ENCODE measurements at regions not wholly inside any gene's neighbourhood (a gene's known extent, or its start where the extent isn't known, plus 50 kb on each side); places are given as distances from the start of the nearest gene placed in this dataset.
"Not testable (repeated sequence)": the region's sequence is repeated elsewhere in the genome, so short reads cannot be mapped to it uniquely, and the experiment has no call there.

DNA sequence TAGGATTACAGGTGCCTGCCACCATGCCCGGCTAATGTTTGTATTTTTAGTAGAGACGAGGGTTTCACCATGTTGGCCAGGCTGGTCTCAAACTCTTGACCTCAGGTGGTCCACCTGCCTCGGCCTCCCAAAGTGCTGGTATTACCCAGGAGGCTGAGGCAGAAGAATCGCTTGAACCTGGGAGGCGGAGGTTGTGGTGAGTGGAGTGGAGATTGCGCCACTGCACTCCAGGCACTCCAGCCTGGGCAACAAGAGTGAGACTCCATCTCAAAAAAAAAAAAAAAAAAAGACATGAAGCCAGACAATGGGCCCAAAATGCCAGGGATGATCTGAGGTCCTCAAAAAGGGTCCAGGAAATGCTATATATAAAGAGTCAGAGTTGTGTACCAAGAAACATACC, 392.9 kb downstream of the SEC14L1 start:
- not testable (repeated sequence) for FAIRE-seq

DNA sequence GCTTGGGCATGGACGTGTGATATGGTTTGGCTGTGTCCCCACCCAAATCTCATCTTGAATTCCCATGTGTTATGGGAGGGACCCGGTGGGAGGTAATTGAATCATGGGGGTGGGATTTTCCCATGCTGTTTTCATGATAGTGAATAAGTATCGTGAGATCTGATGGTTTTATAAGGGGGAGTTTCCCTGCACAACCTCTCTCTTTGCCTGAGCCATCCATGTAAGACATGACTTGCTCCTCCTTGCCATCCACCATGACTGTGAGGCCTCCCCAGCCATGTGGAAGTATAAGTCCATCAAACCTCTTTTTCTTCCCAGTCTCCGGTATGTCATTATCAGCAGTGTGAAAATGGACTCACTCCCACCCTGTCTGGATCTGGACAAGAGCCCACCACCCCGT, 393.4 kb downstream of the SEC14L1 start:
- FAIRE-seq, result no peak

DNA sequence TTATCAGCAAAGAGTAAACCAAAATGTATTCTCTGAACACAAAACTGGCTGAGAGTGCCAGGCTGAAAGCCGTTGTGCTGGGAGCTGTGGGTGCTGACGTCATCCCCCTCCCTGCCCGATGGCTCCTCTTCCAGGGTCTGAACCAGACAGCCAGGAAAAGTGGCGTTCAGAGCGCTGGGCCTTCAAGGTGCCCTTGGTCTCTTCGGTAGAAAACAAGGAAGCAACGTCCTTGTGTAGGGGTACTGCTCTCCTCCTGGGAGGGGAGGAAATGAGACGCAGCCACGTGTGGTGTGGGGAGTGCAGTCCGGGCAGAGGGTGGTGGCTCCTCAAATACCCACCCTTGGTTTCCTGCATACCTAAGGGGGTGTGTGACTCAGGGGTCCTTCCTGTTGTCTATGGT, 394.7 kb downstream of the SEC14L1 start:
- FAIRE-seq, result no peak

DNA sequence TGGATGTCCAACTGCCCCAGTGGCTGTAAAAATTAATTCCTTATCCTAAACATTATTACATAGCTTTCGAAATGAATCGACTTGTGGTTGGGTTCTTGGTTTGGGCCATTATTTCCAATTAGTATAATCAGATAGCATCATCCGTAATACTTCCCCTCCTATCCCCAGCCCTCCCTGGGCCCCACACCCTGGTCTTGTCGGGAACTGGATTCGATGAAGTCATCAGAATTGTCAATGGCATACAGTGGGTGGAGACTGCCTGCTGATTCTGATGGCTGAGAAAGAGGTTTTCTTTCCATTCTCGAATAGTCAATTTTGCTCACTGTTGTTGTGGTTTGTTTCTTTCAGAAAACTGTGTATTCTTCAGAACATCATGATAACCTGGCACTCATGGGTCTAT, 395.1 kb downstream of the SEC14L1 start:
- FAIRE-seq, result no peak

DNA sequence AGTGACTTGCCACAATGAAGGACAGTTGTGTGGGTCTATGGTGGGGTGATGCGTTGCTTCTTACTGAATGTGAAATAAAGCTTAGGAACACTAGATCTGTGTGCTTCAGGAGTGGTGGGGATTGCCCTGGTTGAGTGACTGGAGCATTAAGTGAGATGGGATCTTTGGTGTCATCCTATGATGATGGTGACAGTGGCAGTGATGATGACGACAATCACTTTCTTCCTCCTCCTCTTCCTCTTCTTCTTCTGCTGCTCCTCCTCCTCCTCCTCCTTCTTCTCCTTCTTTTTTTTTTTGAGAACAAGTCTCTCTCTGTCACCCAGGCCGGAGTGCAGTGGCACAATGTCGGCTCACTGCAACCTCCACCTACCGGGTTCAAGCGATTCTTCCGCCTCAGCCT, 396.8 kb downstream of the SEC14L1 start:
- FAIRE-seq, result no peak

DNA sequence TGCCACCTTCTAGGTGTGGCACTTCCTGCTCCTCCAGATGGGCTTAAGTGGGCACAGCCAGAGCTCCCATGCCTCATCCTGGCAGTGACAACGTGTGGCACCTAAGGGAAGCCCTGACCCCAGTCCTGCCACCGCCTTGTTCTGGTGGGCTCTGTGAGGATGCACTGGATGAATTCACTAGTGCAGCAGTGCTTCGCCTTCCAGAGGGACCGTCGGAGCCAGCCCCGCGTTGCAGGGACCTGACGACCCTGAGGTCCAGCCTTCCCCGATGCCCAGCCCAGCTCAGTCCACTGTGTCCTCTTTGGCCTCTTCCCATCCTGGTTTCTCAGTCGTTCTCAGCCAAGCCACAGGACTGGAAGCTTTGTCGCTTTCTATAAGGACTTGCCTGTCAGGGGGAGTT, 399.8 kb downstream of the SEC14L1 start:
- FAIRE-seq, result no peak

DNA sequence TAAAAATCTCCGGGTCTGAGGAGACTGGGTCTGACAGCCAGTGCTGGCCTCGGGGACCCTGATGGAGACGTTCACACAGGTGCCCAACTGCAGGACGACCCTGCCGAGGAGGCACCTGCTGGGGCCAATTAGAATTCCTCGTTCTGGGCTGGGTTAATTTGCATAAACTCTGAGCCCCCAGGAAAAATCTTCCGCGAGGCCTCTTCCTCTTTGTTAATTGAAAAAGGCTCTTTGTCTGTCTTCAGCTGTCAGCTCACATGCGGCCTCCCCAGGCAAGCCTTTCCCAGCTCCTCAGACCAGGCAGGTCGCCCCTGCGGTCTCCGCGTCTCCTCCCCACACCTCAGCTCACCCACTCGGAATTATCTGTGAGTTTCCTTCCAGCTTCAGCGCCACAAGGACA, 400.2 kb downstream of the SEC14L1 start:
- no peak for FAIRE-seq

DNA sequence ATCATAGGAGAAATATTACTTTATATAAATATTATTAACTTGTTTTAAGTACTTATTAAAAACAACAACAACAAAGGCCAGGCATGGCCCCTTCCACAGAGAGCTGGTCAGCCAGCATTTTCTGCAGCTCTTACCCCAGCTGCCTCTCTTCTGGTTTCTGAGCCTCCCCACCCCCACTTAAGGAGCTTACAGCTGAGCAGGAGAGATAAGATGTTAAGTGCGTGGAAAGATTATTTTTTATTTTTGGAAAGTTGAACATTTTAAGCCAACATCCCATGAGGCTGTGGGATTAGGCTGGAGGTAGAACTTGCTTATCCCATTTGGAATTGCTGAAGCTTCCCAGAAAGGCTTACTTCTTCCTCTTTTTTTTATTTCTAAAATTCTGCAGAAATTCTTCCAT, 401.2 kb downstream of the SEC14L1 start:
- FAIRE-seq, result no peak

DNA sequence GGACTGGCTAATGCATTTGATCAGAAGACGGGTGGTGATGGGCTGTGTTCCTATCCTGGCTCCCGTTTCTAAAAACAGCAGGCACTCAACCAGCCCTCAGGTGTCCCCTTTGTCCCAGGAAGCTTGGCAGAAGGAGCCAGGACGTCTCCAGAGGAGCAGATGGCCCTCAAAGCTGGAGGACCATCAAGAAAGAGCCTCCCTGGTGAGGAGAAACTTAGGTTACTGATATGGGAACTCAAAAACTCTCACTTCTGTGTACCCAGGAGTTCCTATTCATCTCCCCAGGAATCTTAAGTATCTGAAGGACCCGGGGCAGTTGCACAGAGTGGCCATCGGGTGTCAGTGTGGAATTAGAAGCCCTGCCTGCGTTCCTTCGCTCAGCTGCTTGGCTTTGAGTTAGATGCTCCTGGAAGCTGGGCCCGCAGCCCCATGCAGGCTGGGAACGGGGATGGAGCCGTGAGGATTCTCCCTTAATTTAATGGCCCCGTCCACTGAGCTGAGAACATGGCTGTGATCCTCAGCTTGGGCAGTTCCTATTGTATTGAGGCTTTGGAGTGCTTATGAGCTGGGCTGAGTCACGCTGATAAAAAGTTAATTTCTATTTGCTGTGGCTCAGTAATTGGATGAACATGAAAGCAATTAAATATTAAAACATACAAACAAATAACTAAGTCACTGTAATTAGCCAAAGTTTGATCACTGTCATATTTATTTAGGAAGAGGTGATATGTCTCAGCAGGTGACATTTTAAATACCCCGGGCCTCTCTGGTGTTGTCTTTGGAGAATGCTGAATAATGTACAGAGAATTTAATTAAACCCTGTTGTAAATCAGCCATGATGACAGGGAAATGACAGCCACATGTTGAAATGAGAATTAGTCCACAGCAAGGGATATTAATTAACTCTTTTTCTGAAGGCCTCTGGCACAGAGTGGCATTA, 402.1 kb downstream of the SEC14L1 start:
- FAIRE-seq, result no peak

DNA sequence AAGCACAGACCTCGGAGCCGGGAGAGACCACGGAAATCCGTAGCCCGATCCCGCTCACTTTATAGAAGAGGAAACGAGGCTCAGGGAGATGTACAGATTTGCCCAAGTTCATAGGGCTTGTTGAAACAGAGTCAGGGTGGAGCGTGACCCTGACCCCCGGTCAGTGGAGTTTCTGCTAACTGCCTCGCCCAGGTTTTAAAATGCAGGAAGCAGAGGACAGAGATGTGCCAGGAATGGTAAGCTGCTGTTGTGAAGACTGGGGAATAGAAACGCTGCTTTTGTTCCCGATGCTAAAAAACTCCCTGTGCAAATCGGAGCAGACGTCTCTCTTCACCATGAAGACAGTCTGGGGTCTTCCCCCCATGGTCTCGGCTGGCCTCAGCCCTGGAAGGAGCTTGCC, 403.0 kb downstream of the SEC14L1 start:
- no peak for FAIRE-seq

DNA sequence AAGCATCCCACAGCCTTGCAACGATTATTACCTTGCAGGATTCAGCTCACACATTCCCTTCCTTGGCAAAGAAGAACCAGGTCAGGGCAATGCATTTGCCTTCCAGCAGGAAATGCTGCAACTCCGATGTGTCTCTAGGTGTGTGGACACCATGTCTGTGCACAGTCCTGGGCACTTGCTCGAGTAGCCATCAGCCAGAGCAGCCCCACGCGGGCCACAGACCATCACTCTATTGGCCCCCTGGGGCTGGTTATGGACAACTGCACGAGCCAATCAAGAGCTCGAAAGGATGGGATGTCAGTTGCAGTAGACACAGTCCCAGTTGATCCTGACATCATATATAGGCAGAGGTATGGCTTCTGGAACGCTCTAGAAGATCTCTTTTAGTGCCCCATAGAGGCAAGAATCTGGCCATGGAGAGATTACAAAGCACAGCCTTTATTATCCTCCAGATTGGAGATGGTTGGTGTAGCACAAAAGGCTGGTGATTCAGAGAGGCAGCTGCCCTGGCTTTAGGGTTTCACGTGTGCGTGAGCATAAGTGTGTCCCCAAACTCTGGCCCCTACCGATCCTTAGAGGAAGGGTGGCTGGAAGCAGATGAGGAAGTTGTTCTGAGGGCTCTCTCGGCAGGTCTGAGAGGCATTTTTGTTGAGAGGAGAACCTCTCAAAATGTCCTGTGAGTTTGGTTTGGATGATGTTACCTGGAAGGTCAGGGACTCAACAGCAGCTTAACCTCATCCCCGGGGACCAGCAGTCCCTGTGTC, 403.8 kb downstream of the SEC14L1 start:
- FAIRE-seq, result no peak

DNA sequence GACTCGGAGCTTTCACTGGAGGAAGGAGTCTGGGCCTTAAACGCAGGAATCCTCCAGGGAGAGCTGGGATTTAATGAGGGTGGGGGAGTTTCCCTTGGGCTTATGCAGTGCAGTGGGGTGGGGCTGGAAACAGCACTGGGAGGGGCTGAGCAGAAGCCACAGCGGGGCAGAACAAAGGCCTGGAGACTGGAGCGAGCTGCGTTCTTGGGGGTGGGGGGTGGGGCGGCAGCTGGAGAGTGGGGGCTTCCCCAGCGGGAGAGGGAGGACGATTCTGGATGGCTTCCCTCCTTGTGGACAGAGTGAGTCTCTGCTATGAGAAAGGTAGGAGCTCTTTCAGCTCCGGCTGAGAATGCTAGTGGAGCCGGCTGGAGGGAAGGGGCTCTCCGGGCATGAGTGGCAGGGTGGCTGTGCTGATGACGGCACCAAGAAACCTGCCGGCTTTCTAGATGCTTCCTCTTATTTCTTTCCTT, 406.0 kb downstream of the SEC14L1 start:
- FAIRE-seq, result no peak

DNA sequence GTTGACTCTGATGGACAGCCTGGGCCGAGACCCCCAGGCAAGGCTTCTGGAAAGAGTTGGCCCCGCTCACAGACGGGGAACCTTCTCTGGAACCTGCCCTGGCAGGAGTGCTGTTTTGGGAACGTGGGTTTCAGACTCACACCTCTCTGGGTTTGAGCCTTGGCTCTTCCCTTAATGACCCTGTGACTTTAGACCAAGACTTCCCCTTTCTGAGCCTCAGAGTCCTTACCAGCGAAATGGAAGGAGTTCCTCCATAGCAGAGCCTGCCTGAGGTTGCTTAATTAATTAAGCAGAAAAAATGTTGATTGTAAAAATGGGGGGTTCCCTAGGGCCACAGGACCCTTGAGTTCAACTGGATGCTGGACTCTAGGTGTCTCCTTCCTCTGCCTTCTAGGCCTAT, 408.2 kb downstream of the SEC14L1 start:
- FAIRE-seq, result no peak

DNA sequence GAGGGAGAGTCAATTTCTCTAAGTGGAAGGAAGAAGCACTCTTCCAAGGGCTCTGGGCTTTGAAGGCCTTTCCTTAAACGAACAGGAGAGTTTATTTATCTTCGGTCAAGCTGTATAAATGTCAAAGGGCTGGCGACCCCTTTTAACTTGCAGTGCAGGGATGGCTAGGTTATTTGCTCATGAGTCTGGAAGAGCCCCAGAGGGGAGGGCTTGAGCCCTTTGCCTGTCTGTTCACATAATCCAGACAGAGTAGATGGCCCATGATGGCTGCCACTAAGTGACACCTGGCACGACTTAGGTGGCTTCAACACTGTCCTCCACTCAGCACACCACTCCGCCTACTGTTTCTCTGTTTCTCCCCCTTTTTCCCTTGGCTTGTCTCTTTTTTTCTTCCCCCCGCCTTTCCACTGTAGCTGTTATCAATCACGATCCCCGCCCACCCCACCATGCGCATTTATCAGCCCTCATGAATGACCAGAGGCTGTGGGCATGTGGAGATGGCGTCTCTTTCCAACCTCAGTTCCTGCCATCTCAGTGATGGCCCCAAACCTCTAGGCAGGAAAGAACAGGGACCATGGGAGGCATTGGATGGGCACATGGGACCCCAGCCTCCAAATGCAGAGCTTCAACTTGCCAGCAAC, 408.7 kb upstream of the TNRC6C start:
- FAIRE-seq, result no peak

DNA sequence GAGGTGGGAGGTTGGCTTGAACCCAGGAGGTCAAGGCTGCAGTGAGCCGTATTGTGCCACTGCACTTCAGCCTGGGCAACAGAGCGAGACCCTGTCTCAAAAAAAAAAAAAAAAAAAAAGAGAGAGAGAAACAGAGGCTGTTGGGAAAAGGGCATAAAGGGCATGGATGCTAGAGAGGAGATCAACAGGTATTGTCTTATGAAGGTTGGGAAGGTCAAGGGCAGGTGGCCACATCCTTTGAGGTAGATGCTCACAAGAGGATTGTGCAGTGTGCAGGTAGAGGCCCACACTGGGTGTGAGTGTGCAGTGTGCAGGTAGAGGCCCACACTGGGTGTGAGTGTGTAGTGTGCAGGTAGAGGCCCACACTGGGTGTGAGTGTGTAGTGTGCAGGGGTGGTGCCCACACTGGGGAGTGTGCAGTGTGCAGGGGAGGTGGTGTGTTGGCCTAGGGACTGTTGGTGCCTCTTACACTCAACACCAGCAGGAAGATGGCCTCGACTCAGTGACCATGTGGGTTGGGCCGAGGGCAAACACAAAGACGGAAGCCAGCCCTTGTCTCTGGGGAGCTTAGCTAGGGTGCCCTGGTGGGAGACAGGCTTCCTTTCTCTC, 404.9 kb upstream of the TNRC6C start:
- no peak for FAIRE-seq

DNA sequence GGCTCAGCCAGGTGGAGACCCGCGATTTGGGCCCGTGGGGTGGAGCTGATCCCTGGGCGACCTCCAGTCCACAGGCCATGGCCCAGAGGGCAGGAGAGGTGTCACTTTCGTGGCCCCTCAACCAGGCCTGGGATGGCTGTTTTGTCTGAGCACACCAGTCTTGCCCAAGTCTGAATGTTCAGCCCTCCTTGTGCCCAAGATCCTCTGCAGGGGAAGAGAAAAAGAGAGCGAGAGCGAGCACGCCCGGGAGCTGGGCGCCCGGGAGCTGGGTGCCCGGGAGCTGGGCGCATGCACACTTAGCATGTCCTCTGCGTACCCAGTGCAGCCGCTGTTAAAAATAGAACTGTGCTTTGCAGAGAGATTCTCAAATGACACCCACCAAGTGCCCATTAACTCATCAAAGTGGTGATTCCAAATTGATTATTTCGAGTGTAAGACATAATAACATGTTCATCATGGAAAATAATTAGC, 403.3 kb upstream of the TNRC6C start:
- no peak for FAIRE-seq

DNA sequence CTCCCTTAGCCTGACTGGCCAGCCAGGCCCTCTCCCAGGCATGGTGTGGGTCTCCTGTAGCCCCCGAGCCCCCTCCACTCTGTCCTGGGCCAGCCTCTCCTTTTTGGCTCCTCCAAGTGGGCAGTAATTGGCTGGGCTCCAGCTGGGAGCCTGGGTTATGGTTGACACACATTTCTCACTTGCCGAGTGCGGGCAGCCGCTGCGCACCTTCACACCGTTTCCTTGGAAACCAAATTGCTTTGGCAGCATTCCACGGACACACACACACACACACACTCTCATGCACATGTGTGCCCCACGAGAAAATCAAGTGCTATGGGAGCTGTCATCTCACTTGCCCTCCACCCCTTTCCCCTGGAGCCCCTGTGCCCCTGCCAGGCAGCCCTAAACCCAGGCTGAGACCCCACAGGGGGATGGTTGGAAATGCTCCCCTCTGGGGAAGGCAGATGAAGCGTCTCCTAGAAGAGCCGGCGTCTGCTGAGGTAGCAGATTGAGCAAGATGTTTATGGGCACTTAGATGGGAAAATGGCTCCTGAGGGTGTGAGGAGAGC, 402.7 kb upstream of the TNRC6C start:
- FAIRE-seq, result no peak

DNA sequence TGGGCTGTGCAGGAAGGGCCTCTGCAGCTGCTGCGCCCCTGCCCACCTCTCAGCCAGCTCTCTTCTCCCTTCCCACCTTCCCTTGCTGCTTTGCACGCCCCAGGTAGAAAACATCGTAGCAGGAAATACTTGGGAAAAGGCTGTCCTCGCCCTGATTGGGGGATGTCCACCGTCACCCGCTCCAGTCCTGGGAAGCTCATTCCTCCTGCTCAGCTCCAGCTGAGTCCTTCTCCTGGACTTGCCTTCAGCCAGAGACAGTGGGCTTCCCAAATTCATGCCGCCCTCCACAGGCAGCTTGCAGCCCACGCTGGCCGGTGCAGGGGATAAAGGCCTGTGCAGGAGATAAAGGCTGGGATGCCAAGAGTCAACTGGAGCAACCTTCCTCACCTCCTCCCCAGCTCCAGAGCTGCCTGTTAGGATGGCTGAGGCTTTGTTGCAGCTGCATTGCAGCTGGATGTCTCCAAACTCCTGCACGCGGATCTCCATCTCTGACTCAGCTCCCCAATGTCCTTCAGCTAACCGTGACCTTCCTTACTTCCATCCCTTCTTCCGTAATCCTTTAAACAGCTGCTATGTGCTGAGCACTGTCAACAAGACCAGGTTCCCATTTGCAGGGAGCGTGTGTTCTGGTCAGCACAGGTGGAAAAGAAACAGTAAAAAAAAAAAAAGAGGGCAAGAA, 402.0 kb upstream of the TNRC6C start:
- FAIRE-seq, result no peak

DNA sequence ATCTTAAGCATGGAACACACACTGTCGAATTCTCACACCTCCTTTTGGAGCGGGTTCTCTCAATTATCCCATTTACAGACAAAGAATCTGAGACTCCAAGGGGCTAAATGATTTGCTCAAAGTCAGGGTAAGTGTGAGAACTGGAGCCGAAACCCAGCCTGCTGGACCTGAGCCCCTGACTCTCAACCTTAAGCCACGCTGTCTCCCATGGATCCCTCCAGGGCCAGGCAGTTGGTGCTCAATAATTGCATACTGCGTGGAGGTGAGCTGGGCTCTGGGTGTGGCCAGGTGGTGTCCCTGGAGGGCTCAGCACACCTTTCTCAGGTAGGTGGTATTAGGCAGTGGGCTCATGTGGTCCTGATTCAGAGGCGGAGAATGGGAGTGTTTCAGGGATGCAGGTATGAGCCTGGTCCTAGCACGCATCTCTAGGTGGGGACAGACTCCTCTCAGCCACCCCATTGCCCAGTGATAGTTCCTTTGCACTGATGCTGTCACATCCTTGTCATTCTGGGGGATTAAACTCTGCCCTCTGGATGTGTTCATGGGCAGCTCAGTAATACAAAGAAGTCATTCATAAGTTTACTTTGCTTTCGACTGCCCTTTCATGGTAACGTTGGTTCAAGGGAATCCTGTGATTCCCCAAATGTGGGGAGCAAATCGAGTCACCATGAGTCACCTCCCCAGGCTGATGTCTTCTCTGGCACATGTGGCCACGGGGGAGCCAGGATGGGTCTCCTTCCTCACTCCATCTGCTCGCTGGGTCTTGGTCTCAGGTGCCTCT, 399.5 kb upstream of the TNRC6C start:
- FAIRE-seq, result no peak

DNA sequence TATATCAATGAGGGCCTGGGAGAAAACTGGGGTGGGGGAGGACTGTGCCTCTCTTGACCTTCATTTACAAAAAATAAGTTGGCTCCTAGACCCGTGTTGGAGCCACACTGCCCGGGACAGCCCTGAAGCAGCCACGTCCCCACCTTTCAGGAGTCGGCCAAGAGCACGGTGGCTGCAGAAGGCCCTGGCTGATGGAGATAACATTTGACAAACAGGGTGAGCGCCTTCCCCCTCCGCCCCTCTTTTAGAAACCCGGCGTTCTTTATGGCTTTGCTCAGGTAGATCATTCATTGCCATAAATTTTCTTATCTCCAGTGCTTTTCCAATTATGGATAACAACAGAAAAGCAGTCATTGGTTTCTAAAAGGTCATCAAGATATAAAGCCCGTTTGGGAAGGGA, 398.1 kb upstream of the TNRC6C start:
- no peak for FAIRE-seq

DNA sequence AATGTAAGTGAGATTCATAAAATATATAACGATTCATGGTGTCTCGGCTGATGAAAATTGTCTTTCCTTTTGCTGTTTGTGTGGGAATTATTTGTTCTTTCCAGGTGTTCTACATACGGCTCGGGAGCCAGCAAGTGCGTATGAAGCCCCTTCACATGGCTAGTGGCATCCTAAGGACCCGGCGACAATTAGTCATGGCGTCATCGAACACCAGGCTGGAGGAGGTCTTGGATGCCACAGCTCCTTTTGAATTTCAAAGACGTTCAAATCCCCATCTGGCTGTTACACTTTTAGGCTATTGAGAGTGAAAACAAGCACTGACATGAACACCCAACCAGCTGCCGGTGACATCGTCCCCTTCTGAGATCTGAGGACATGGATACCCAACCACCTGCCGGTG, 397.7 kb upstream of the TNRC6C start:
- no peak for FAIRE-seq

Measured in colon (tissue), 2 donors.